Mammary epithelial cell (primary cell): ENCODE measurements at regions not wholly inside any gene's neighbourhood (a gene's known extent, or its start where the extent isn't known, plus 50 kb on each side); places are given as distances from the start of the nearest gene placed in this dataset.

Experiments
- EZH2 ChIP-seq: IDR thresholded peaks from 2 replicates; pipeline ENCODE4 v1.6.1; 2012; ENCODE audit warnings: low read length, inconsistent platforms, borderline replicate concordance
- TF ChIP-seq, protein P1 (sequence below), 2 donors: IDR thresholded peaks in 1 of 2; conservative IDR thresholded peaks in 1 of 2; 2 replicates each; pipeline ENCODE4 v1.5.1; 2011 to 2012; ENCODE audit warnings: inconsistent platforms in 2 of 2, low read length in 2 of 2, mild to moderate bottlenecking in 2 of 2, control low read depth in 1 of 2, low read depth in 1 of 2; ENCODE audit not compliant: insufficient read depth in 1 of 2; ENCODE audit errors: extremely low read depth in 1 of 2

DNA sequence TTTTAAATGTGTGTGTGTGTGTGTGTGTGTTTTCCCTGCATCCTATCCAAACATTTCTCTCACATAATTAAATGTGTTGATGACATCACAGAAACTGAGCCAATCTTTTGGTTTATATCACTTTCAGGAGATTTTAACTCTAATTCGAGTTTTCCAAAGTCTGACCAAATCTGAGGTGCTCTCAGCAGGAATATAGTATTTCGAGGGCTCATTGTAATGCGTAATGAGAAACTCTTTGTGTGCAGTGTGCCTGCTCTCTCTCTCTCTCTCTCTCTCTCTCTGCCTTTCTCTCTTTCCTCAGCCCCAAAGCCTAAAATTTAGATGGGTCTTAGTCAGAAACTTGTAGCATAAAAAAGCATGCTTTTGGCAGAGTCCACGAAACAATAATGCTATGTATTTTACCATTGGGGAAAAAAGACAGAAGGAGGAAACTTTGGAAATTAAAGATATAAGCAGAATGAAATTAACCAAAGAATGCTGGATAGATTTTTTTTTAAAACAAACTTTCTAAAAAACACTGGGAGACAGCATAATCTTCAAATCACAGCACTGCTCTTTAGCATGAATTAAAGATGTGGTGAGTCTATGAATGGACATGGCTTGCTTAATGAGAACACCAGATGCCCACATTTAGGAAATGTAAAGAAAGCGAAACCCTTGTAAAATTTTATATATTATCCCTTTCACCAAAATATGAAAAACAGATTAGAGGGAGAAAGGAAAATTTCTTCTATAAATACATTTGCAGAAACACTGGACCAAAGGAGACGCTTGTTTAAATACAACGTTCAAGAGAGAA lies 206.8 kb upstream of the HABP2 start:
- TF ChIP-seq, protein P1, sequence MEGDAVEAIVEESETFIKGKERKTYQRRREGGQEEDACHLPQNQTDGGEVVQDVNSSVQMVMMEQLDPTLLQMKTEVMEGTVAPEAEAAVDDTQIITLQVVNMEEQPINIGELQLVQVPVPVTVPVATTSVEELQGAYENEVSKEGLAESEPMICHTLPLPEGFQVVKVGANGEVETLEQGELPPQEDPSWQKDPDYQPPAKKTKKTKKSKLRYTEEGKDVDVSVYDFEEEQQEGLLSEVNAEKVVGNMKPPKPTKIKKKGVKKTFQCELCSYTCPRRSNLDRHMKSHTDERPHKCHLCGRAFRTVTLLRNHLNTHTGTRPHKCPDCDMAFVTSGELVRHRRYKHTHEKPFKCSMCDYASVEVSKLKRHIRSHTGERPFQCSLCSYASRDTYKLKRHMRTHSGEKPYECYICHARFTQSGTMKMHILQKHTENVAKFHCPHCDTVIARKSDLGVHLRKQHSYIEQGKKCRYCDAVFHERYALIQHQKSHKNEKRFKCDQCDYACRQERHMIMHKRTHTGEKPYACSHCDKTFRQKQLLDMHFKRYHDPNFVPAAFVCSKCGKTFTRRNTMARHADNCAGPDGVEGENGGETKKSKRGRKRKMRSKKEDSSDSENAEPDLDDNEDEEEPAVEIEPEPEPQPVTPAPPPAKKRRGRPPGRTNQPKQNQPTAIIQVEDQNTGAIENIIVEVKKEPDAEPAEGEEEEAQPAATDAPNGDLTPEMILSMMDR (conservative IDR thresholded peaks at IDR 0.05 in 1 of 2, IDR thresholded peaks at IDR 0.05 in 1 of 2; ENCODE audit: extremely low read depth in 1 of 2, insufficient read depth in 1 of 2, low read depth in 1 of 2, low read length in 2 of 2), result no peak
- no peak for TF ChIP-seq EZH2
